Calu3 (cell line): ENCODE measurements at regions not wholly inside any gene's neighbourhood (a gene's known extent, or its start where the extent isn't known, plus 50 kb on each side); places are given as distances from the start of the nearest gene placed in this dataset.

Experiments used
- BruUV-seq: library from RNA; stranded (reverse); fragments of 400-500 nt; replicated peaks from 2 replicates; lab custom pipeline; 2021; lab: Mats Ljungman, UMichigan
- CTCF ChIA-PET: fragments of 300-600 bp; sonication (Branson Sonifier 250); formaldehyde crosslinking; loops from one replicate; lab custom pipeline; 2022; ENCODE audit warnings: antibody characterized with exemption; lab: Charles Lee
- DNase-seq: peaks from one replicate; pipeline ENCODE4 v3.0.0; 2022
- H3K27ac Mint-ChIP-seq: one replicate; pipeline ENCODE4 v1.8.0; 2022; ENCODE audit warnings: mixed read lengths; ENCODE audit not compliant: unreplicated experiment
- H3K27me3 Mint-ChIP-seq: one replicate; pipeline ENCODE4 v1.8.0; 2022; ENCODE audit warnings: mixed read lengths; ENCODE audit not compliant: unreplicated experiment
- H3K36me3 Mint-ChIP-seq: one replicate; pipeline ENCODE4 v1.8.0; 2022; ENCODE audit warnings: mild to moderate bottlenecking, moderate library complexity, mixed read lengths; ENCODE audit not compliant: insufficient read depth, unreplicated experiment
- H3K4me1 Mint-ChIP-seq: one replicate; pipeline ENCODE4 v1.8.0; 2022; ENCODE audit warnings: mild to moderate bottlenecking, low read depth, mixed read lengths; ENCODE audit not compliant: unreplicated experiment
- H3K4me3 Mint-ChIP-seq: one replicate; pipeline ENCODE4 v1.8.0; 2022; ENCODE audit warnings: mild to moderate bottlenecking, low read depth, moderate library complexity, mixed read lengths; ENCODE audit not compliant: unreplicated experiment
- H3K9me3 Mint-ChIP-seq: one replicate; pipeline ENCODE4 v1.8.0; 2022; ENCODE audit warnings: low read depth, mixed read lengths; ENCODE audit not compliant: unreplicated experiment
- CTCF ChIP-seq: fragments of 200-600 bp; IDR thresholded peaks from one replicate; pipeline ENCODE4 v1.8.0; 2022; ENCODE audit warnings: antibody characterized with exemption; ENCODE audit not compliant: unreplicated experiment
- intact Hi-C: fragments of 100-400 bp; cut with micrococcal nuclease; formaldehyde crosslinking; loops from one replicate; pipeline ENCODE4 v1.10.0; 2022; ENCODE audit not compliant: unreplicated experiment

GRCh38 chr4:125808022-125808421 lies 493.3 kb downstream of the FAT4 start:
- Mint-ChIP-seq H3K9me3 (no peaks in the 10 kb centered on the region), H3K4me3 (no peak overlapping the region), H3K27me3 (no peaks in the 10 kb centered on the region), H3K4me1 (no peaks in the 10 kb centered on the region), H3K27ac (no peak overlapping the region), H3K36me3 (no peaks in the 10 kb centered on the region)
- BruUV-seq: no TSS peak
- TF ChIP-seq CTCF: no peak
- intact Hi-C loops: no loop called here
- CTCF ChIA-PET: no interaction called here
- DNase-seq: no peak

GRCh38 chr4:125808570-125808969 lies 493.8 kb downstream of the FAT4 start:
- CTCF ChIA-PET: no interaction called here
- Mint-ChIP-seq H3K27me3 (no peaks in the 10 kb centered on the region), H3K9me3 (no peaks in the 10 kb centered on the region), H3K36me3 (no peaks in the 10 kb centered on the region), H3K27ac (no peak overlapping the region), H3K4me1 (no peaks in the 10 kb centered on the region), H3K4me3 (no peak overlapping the region)
- TF ChIP-seq CTCF: no peak
- BruUV-seq: no TSS peak
- no peak for DNase-seq
- intact Hi-C loops: no loop called here

- BruUV-seq: no TSS peak
- Mint-ChIP-seq H3K27ac (no peak overlapping the region), H3K4me3 (no peak overlapping the region), H3K36me3 (no peaks in the 10 kb centered on the region), H3K27me3 (no peaks in the 10 kb centered on the region), H3K4me1 (no peaks in the 10 kb centered on the region), H3K9me3 (no peaks in the 10 kb centered on the region)
- CTCF ChIA-PET: no interaction called here
- DNase-seq: no peak
- TF ChIP-seq CTCF: no peak
- intact Hi-C loops: loop anchor here (1.0 kb wide), 1 partner anchor 24 kb away; no protein-coding TSS in a partner anchor
Observed at GRCh38 chr4:125811892-125812291, 497.1 kb downstream of the FAT4 start.

DNA sequence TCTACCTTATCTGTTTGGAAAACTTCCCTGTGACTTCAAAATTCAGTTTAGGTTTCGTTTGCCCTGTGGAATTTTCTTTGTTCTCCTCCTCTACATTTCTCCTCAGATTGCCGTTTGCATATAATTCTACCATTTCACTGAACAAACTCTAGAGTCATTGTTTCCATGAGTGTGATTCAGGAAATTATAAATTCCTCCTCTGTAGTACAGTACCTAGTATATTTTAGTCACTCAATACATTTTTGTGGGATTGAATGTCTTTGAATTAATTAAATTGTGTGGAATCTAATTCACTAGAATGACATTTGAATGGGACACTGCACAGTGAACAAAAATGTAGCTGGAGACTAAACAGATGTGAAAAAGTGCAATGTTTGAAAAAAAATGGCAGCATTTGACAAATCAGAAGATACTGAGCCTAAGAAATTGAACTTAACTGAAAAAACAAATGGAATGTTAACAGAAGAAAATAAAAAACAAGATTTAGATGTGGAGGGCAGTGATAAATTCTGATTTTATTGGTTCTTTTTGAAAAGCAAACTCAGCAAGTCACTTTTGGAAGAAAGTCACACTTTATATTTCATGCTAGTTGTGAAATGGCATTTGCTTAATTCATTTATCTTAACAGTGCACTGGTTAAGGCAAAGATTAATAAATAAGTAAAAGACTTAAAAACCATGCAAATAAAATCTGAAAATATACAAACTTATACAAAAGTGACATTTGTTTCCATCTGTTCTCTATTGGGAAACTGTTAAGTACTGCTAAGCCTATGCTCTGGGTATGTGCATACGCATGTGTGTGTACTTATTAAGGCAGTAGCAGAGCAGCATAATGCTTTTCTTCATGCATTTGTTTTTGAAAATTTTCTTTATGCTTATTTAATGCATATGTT lies 512.3 kb downstream of the FAT4 start:
- DNase-seq: no peak
- CTCF ChIA-PET: no interaction called here
- TF ChIP-seq CTCF: no peak
- Mint-ChIP-seq H3K27ac (no peak overlapping the region), H3K4me3 (no peak overlapping the region), H3K9me3 (peaks cover 2% of the 10 kb centered on the region), H3K4me1 (no peaks in the 10 kb centered on the region), H3K36me3 (no peaks in the 10 kb centered on the region), H3K27me3 (no peaks in the 10 kb centered on the region)
- no TSS peak for BruUV-seq
- intact Hi-C loops: no loop called here
